ENCODE measurements at regions not wholly inside any gene's neighbourhood (a gene's known extent, or its start where the extent isn't known, plus 50 kb on each side); places are given as distances from the start of the nearest gene placed in this dataset.

GRCh38 chr17:65417406-65418221 lies 143.8 kb downstream of the AXIN2 start:
- TF ChIP-seq CTCF (IDR thresholded peaks at IDR 0.05; ENCODE audit: borderline replicate concordance, extremely low read depth, low read length, poor library complexity, severe bottlenecking) (no peak), EZH2 (IDR thresholded peaks at IDR 0.05; ENCODE audit: borderline replicate concordance, low read depth, low read length, severe bottlenecking) (no peak)

All from DND-41 (cell line).